HepG2 (cell line): ENCODE measurements at regions not wholly inside any gene's neighbourhood (a gene's known extent, or its start where the extent isn't known, plus 50 kb on each side); places are given as distances from the start of the nearest gene placed in this dataset.

Experiments
- ATAC-seq: fragments of 200-7000 bp; cut with Tn5 transposase; 3 replicates; pipeline ENCODE4 v1.9.1; 2020; ENCODE audit warnings: mild to moderate bottlenecking, moderate library complexity
- BruUV-seq: library from RNA; stranded (reverse); fragments of 400-500 nt; replicated peaks from 2 replicates; lab custom pipeline; 2021; lab: Mats Ljungman, UMichigan
- CTCF ChIA-PET: fragments of 300-600 bp; formaldehyde crosslinking; extraction: SDS; loops from one replicate; lab custom pipeline; 2021; ENCODE audit warnings: low total read pairs, inconsistent platforms, low intra/inter-chr PET ratio; lab: Yijun Ruan, JAX
- POLR2A ChIA-PET: fragments of 350-600 bp; sonication (Branson Sonifier 250); formaldehyde crosslinking; loops from one replicate; lab custom pipeline; 2020; ENCODE audit warnings: antibody characterized with exemption, inconsistent platforms; lab: Yijun Ruan, JAX
- DNase-seq: peaks from one replicate; pipeline ENCODE4 v3.0.0-alpha.2; 2015; ENCODE audit warnings: low spot score
- FAIRE-seq: peaks from 3 replicates; lab custom pipeline; 2011; peaks lifted over from hg19 to GRCh38; lab: Jason Lieb, UNC
- H2AFZ ChIP-seq: one replicate; pipeline ENCODE4 v1.6.1; 2011; ENCODE audit warnings: low read length, inconsistent platforms
- H3K27ac ChIP-seq: fragments of 300-600 bp; 3 replicates; pipeline ENCODE4 v1.8.0; 2011; ENCODE audit warnings: mixed run types, mild to moderate bottlenecking, mixed read lengths, low read length, inconsistent platforms; ENCODE audit not compliant: insufficient read depth; ENCODE audit errors: extremely low read length
- H3K27me3 ChIP-seq, 2 experiments: fragments of 200-600 bp in 1 of 2; 2 replicates in 1 of 2; 3 replicates in 1 of 2; pipeline versions ENCODE4 v1.6.0 to v1.8.0; 2011; ENCODE audit warnings: low read length in 2 of 2, mild to moderate bottlenecking in 2 of 2, moderate library complexity in 2 of 2, inconsistent platforms in 1 of 2; ENCODE audit not compliant: insufficient read depth in 2 of 2, control insufficient read depth in 1 of 2
- H3K36me3 ChIP-seq, 2 experiments: fragments of 200-600 bp in 1 of 2; replicated peaks in 1 of 2; 2 replicates in 1 of 2; 3 replicates in 1 of 2; pipeline versions ENCODE4 v1.5.1 to v1.8.0; 2011; ENCODE audit warnings: low read length in 2 of 2, inconsistent platforms in 1 of 2; ENCODE audit not compliant: insufficient read depth in 2 of 2, control insufficient read depth in 1 of 2
- H3K4me1 ChIP-seq: 2 replicates; pipeline ENCODE4 v1.5.1; 2012; ENCODE audit warnings: low read length, inconsistent platforms; ENCODE audit not compliant: insufficient read depth
- H3K4me2 ChIP-seq: 2 replicates; pipeline ENCODE4 v1.6.0; 2011; ENCODE audit warnings: low read depth, low read length, inconsistent platforms
- H3K4me3 ChIP-seq, 3 experiments: fragments of 200-600 bp in 1 of 3; sonication (generic), shearing (Covaris generic) in 1 of 3; replicated peaks in 1 of 3; 2 replicates each; pipeline ENCODE4 v1.5.1; 2011 to 2016; ENCODE audit warnings: low read length in 3 of 3, inconsistent platforms in 2 of 3, low read depth in 2 of 3, mild to moderate bottlenecking in 2 of 3, control low read depth in 1 of 3, mixed read lengths in 1 of 3; ENCODE audit not compliant: insufficient read depth in 1 of 3
- H3K79me2 ChIP-seq: one replicate; pipeline ENCODE4 v1.6.1; 2011; ENCODE audit warnings: low read length, inconsistent platforms; ENCODE audit not compliant: insufficient read depth
- H3K9ac ChIP-seq: 2 replicates; pipeline ENCODE4 v1.6.0; 2011; ENCODE audit warnings: mild to moderate bottlenecking, low read depth, low read length, inconsistent platforms; ENCODE audit not compliant: insufficient read depth
- H3K9me3 ChIP-seq: 2 replicates; pipeline ENCODE4 v1.5.1; 2012; ENCODE audit warnings: mild to moderate bottlenecking, low read length
- H4K20me1 ChIP-seq: 2 replicates; pipeline ENCODE4 v1.6.0; 2011; ENCODE audit warnings: inconsistent platforms, mild to moderate bottlenecking, low read length, moderate library complexity; ENCODE audit not compliant: insufficient read depth
- KMT2B ChIP-seq: IDR thresholded peaks from 2 replicates; pipeline ENCODE4 v1.6.1; 2016; ENCODE audit warnings: missing genetic modification reagents, missing compliant biosample characterization
- THAP11 ChIP-seq: IDR thresholded peaks from 2 replicates; pipeline ENCODE4 v1.6.1; 2016; ENCODE audit warnings: missing biosample characterization, missing genetic modification reagents
- ZFX ChIP-seq: sonication (generic); formaldehyde crosslinking; IDR thresholded peaks from 2 replicates; pipeline ENCODE4 v1.4.0; 2020; ENCODE audit warnings: mild to moderate bottlenecking, low read depth, missing genetic modification reagents, moderate library complexity
- ZFY ChIP-seq: sonication (generic); formaldehyde crosslinking; IDR thresholded peaks from 2 replicates; pipeline ENCODE4 v1.4.0; 2020; ENCODE audit warnings: missing genetic modification reagents
- ZHX1 ChIP-seq: sonication (generic); formaldehyde crosslinking; IDR thresholded peaks from 2 replicates; pipeline ENCODE4 v1.8.1; 2022; ENCODE audit warnings: low read depth, mild to moderate bottlenecking, missing genetic modification reagents
- WGBS: methylation state at CpG from one replicate; pipeline ENCODE4 v1.1.6; 2017; ENCODE audit warnings: low lambda C conversion rate; 5-methylcytosine and 5-hydroxymethylcytosine counted together
- in situ Hi-C: cut with HindIII; loops from 2 replicates; pipeline ENCODE4 v1.10.0; 2017; ENCODE audit warnings: low pct_unique_long_range_greater_than_20kb; ENCODE audit not compliant: extremely low pct_ligation_motif_present
- intact Hi-C: fragments of 100-400 bp; cut with micrococcal nuclease; formaldehyde crosslinking; loops from one replicate; pipeline ENCODE4 v1.10.0; 2022; ENCODE audit not compliant: unreplicated experiment
- TF ChIP-seq, protein P1 (sequence below): IDR thresholded peaks from 2 replicates; pipeline ENCODE4 v1.6.1; 2012; ENCODE audit warnings: low read length, improper control_type of control experiment

DNA sequence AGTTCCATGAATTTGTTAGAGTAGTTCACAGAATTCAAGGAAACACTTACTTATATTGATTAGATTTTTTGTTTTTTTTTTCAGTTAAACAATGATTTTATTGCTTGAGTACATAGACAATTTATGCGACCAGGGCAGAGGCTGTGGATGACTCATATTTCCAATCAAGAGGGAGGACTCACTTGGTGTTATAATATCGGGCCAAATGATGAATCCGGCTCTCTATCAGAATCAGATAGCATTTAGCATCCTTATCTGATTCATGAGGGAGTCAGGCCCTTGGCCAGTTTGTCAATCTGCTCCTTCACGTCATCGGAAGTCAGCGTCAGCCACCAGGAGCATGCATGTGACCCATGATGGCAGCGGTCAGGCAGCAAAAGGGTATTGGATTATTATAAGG, 82.3 kb upstream of the HUWE1 start (continued):
- TF ChIP-seq ZHX1 (CRISPR knock-in tag) (no peak), ZFX (CRISPR knock-in tag) (no peak)
- TF ChIP-seq, protein P1, sequence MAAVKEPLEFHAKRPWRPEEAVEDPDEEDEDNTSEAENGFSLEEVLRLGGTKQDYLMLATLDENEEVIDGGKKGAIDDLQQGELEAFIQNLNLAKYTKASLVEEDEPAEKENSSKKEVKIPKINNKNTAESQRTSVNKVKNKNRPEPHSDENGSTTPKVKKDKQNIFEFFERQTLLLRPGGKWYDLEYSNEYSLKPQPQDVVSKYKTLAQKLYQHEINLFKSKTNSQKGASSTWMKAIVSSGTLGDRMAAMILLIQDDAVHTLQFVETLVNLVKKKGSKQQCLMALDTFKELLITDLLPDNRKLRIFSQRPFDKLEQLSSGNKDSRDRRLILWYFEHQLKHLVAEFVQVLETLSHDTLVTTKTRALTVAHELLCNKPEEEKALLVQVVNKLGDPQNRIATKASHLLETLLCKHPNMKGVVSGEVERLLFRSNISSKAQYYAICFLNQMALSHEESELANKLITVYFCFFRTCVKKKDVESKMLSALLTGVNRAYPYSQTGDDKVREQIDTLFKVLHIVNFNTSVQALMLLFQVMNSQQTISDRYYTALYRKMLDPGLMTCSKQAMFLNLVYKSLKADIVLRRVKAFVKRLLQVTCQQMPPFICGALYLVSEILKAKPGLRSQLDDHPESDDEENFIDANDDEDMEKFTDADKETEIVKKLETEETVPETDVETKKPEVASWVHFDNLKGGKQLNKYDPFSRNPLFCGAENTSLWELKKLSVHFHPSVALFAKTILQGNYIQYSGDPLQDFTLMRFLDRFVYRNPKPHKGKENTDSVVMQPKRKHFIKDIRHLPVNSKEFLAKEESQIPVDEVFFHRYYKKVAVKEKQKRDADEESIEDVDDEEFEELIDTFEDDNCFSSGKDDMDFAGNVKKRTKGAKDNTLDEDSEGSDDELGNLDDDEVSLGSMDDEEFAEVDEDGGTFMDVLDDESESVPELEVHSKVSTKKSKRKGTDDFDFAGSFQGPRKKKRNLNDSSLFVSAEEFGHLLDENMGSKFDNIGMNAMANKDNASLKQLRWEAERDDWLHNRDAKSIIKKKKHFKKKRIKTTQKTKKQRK: no peak

DNA sequence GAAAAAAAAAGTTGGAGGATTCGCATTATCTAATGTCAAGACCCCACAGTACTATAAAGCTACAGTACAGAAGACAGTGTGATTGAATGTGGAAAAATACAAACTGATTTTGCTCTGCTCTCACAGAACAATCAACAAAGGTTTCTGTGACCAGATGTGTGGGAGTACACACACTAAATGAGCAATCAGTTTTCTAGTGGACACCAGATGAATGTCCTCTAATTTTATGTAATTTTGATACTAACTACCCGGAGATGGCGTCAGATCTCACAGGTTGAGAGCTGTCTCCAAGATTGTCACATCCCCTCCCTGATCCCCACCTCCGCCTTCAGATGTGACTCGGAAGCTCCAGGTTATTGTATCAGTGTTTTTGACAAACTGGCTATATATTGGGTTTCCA, 81.9 kb upstream of the HUWE1 start:
- POLR2A ChIA-PET: no interaction called here
- WGBS: 46% methylated on average over 4 of the region's 5 CpGs
- in situ Hi-C loops: no loop called here

More for the DNA sequence above, 81.9 kb upstream of the HUWE1 start:
- ATAC-seq (no peak), FAIRE-seq (no peak), DNase-seq (no peak)
- Histone ChIP-seq H3K4me2 (no peak overlapping the region), H3K79me2 (no peaks in the 10 kb centered on the region), H4K20me1 (no peaks in the 10 kb centered on the region), H3K9me3 (no peaks in the 10 kb centered on the region), H3K36me3 (no peaks in the 10 kb centered on the region), H3K9ac (no peak overlapping the region), H3K4me1 (no peaks in the 10 kb centered on the region), H3K4me3 (no peak overlapping the region), H3K27me3 (no peaks in the 10 kb centered on the region), H3K27ac (no peak overlapping the region), H2AFZ (no peak overlapping the region)
- TF ChIP-seq THAP11 (no peak), ZFY (CRISPR knock-in tag) (no peak), KMT2B (CRISPR knock-in tag) (no peak)
- no TSS peak for BruUV-seq
- intact Hi-C loops: no loop called here
- CTCF ChIA-PET: no interaction called here
